ENCODE measurements at regions not wholly inside any gene's neighbourhood (a gene's known extent, or its start where the extent isn't known, plus 50 kb on each side); places are given as distances from the start of the nearest gene placed in this dataset.

DNA sequence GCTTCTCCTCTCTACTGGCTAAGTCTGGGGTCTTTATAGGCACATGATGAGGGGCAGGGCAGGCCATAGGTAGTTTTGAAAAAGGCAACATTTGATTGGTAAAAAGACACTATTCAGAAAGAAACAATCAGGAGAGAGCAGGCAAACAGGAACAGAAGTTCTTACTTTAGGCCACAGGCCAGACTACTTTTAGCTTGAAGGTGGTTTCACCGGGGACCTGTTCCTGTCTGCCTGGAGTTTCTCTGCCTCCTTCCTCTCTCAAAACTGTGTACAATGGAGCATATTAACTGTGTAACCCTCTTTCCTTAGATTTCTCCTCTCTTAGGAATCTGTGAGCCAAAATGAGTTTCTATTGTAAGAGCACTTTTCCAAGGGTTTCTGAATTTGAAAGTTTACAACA is 167.9 kb upstream of the AVPR1A start:
- Histone ChIP-seq H3K79me2 (ENCODE audit: insufficient read depth, low read length) (no peaks in the 10 kb centered on the region), H3K79me1 (ENCODE audit: insufficient read depth, low read depth, low read length, poor library complexity, severe bottlenecking) (no peaks in the 10 kb centered on the region), H2BK20ac (ENCODE audit: low read depth, low read length, poor library complexity, severe bottlenecking) (no peak overlapping the region), H3T11ph (ENCODE audit: low read length) (no peak overlapping the region), H4K8ac (replicated peaks; ENCODE audit: insufficient read length, low read depth, low read length) (no peak overlapping the region), H3K23me2 (ENCODE audit: insufficient read length, low read depth, low read length, poor library complexity, severe bottlenecking) (no peaks in the 10 kb centered on the region), H3K23ac (ENCODE audit: insufficient read length, low read depth, low read length) (no peak overlapping the region), H4K20me1 (ENCODE audit: control insufficient read depth, insufficient read depth, insufficient read length) (no peaks in the 10 kb centered on the region), H3K27me3 (ENCODE audit: insufficient read depth, low read length) (no peaks in the 10 kb centered on the region), H3K9ac (ENCODE audit: extremely low read depth, insufficient read length, low read length) (no peak overlapping the region), H3K9me3 (ENCODE audit: control insufficient read depth, low read depth, low read length) (no peaks in the 10 kb centered on the region), H3K4me2 (ENCODE audit: insufficient read depth, insufficient read length, low read length) (no peak overlapping the region), H3K56ac (ENCODE audit: insufficient read length, low read depth, low read length) (no peak overlapping the region), H4K5ac (ENCODE audit: insufficient read length, low read depth, low read length) (no peak overlapping the region), H2BK120ac (ENCODE audit: low read depth, low read length, poor library complexity, severe bottlenecking) (no peak overlapping the region), H3K27ac (ENCODE audit: insufficient read length, low read depth, low read length) (no peak overlapping the region), H3K14ac (ENCODE audit: insufficient read depth, low read length) (no peak overlapping the region), H3K18ac (ENCODE audit: insufficient read length, low read depth, low read length) (no peak overlapping the region), H2BK15ac (ENCODE audit: low read depth, low read length) (no peak overlapping the region), H4K91ac (ENCODE audit: insufficient read length, low read depth, low read length) (no peak overlapping the region), H2AK5ac (ENCODE audit: insufficient read length, low read length) (no peak overlapping the region), H3K4ac (ENCODE audit: low read depth, low read length) (no peak overlapping the region), H2AFZ (ENCODE audit: low read length) (no peak overlapping the region), H2BK12ac (ENCODE audit: insufficient read length, low read depth, low read length) (no peak overlapping the region), H3K4me1 (ENCODE audit: insufficient read depth, low read length) (no peaks in the 10 kb centered on the region), H2BK5ac (ENCODE audit: insufficient read length, low read length) (no peak overlapping the region)
- WGBS (ENCODE audit: extremely low coverage, insufficient read length, low lambda C conversion rate): no CpG with 5 or more reads among the region's 1 CpG
- no peak for DNase-seq
- Mint-ChIP-seq H3K4me1 (peaks cover 0 to 4% of the 10 kb centered on the region in 2 experiments; a peak in 1 of 4 replicates), H3K27me3 (ENCODE audit: low read depth) (no peaks in the 10 kb centered on the region), H3K9me3 (no peaks in the 10 kb centered on the region; a peak in 1 of 5 replicates), H3K4me3 (no peak overlapping the region), H3K27ac (no peak overlapping the region), H3K36me3 (ENCODE audit: insufficient read depth in 1 of 3, low read depth in 3 of 3) (no peaks in the 10 kb centered on the region)
- TF ChIP-seq, protein P1, sequence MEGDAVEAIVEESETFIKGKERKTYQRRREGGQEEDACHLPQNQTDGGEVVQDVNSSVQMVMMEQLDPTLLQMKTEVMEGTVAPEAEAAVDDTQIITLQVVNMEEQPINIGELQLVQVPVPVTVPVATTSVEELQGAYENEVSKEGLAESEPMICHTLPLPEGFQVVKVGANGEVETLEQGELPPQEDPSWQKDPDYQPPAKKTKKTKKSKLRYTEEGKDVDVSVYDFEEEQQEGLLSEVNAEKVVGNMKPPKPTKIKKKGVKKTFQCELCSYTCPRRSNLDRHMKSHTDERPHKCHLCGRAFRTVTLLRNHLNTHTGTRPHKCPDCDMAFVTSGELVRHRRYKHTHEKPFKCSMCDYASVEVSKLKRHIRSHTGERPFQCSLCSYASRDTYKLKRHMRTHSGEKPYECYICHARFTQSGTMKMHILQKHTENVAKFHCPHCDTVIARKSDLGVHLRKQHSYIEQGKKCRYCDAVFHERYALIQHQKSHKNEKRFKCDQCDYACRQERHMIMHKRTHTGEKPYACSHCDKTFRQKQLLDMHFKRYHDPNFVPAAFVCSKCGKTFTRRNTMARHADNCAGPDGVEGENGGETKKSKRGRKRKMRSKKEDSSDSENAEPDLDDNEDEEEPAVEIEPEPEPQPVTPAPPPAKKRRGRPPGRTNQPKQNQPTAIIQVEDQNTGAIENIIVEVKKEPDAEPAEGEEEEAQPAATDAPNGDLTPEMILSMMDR (conservative IDR thresholded peaks at IDR 0.05): no peak
